ENCODE measurements at regions not wholly inside any gene's neighbourhood (a gene's known extent, or its start where the extent isn't known, plus 50 kb on each side); places are given as distances from the start of the nearest gene placed in this dataset.

- H3K4me3 Mint-ChIP-seq, result no peak overlapping the region
- peaks cover 32% of the 10 kb centered on the region for H3K9me3 Mint-ChIP-seq
- TF ChIP-seq CTCF (IDR thresholded peaks at IDR 0.05), result no peak
- no peaks in the 10 kb centered on the region for H3K4me1 Mint-ChIP-seq (ENCODE audit: low read depth)
- intact Hi-C loops (cut with micrococcal nuclease), result no loop called here
- H3K27me3 Mint-ChIP-seq, result no peaks in the 10 kb centered on the region
- ChIA-PET POLR2A (no interaction called here), CTCF (no interaction called here)
- ATAC-seq (no peak), DNase-seq (no peak)
- H3K27ac Mint-ChIP-seq, result no peak overlapping the region
- H3K36me3 Mint-ChIP-seq (ENCODE audit: low read depth), result no peaks in the 10 kb centered on the region
Measured at GRCh38 chr16:35506898-35507194, 2047.4 kb downstream of the TP53TG3F start.

GRCh38 chr16:35510701-35511100 is 2051.3 kb downstream of the TP53TG3F start:
- Mint-ChIP-seq H3K27me3 (no peaks in the 10 kb centered on the region), H3K9me3 (peaks cover 19% of the 10 kb centered on the region), H3K4me1 (ENCODE audit: low read depth) (no peaks in the 10 kb centered on the region), H3K36me3 (ENCODE audit: low read depth) (no peaks in the 10 kb centered on the region), H3K4me3 (no peak overlapping the region), H3K27ac (no peak overlapping the region)
- POLR2A ChIA-PET, result no interaction called here
- TF ChIP-seq CTCF (IDR thresholded peaks at IDR 0.05), result no peak
- CTCF ChIA-PET, result no interaction called here
- intact Hi-C loops (cut with micrococcal nuclease), result no loop called here
- ATAC-seq (no peak), DNase-seq (no peak)

- no peaks in the 10 kb centered on the region for H3K4me1 Mint-ChIP-seq (ENCODE audit: low read depth)
- intact Hi-C loops (cut with micrococcal nuclease), result no loop called here
- no peaks in the 10 kb centered on the region for H3K36me3 Mint-ChIP-seq (ENCODE audit: low read depth)
- POLR2A ChIA-PET, result no interaction called here
- ATAC-seq (no peak), DNase-seq (no peak)
- CTCF ChIA-PET, result no interaction called here
- peaks cover 21% of the 10 kb centered on the region for H3K9me3 Mint-ChIP-seq
- no peaks in the 10 kb centered on the region for H3K27me3 Mint-ChIP-seq
- no peak for TF ChIP-seq CTCF (IDR thresholded peaks at IDR 0.05)
- no peak overlapping the region for H3K27ac Mint-ChIP-seq
- no peak overlapping the region for H3K4me3 Mint-ChIP-seq
Measured at GRCh38 chr16:35516551-35516950, 2057.1 kb downstream of the TP53TG3F start.

GRCh38 chr16:35516971-35517370 is 2057.6 kb downstream of the TP53TG3F start:
- CTCF ChIA-PET, result no interaction called here
- Mint-ChIP-seq H3K4me3 (no peak overlapping the region), H3K27me3 (no peaks in the 10 kb centered on the region), H3K36me3 (ENCODE audit: low read depth) (no peaks in the 10 kb centered on the region), H3K27ac (no peak overlapping the region), H3K9me3 (peaks cover 25% of the 10 kb centered on the region), H3K4me1 (ENCODE audit: low read depth) (no peaks in the 10 kb centered on the region)
- POLR2A ChIA-PET, result no interaction called here
- intact Hi-C loops (cut with micrococcal nuclease), result no loop called here
- no peak for TF ChIP-seq CTCF (IDR thresholded peaks at IDR 0.05)
- ATAC-seq, result no peak
- DNase-seq, result no peak

- ChIA-PET POLR2A (no interaction called here), CTCF (no interaction called here)
- Mint-ChIP-seq H3K4me3 (no peak overlapping the region), H3K27ac (no peak overlapping the region), H3K9me3 (peaks cover 28% of the 10 kb centered on the region), H3K27me3 (no peaks in the 10 kb centered on the region), H3K36me3 (ENCODE audit: low read depth) (no peaks in the 10 kb centered on the region), H3K4me1 (ENCODE audit: low read depth) (no peaks in the 10 kb centered on the region)
- DNase-seq (no peak), ATAC-seq (no peak)
- intact Hi-C loops (cut with micrococcal nuclease), result no loop called here
- TF ChIP-seq CTCF (IDR thresholded peaks at IDR 0.05), result no peak
Measured at GRCh38 chr16:35523991-35524390, 2064.6 kb downstream of the TP53TG3F start.

Measured in activated CD8-positive, alpha-beta T cell treated with anti-CD3 and anti-CD28 coated beads for 36 hours (primary cell).